GM12878 (cell line): ENCODE measurements at regions not wholly inside any gene's neighbourhood (a gene's known extent, or its start where the extent isn't known, plus 50 kb on each side); places are given as distances from the start of the nearest gene placed in this dataset.
A peak's percentile ranks its signal among the peaks of the same experiment; 100 is the strongest.

Experiments
- ATAC-seq: fragments of 200-7000 bp; cut with Tn5 transposase; 3 replicates; pipeline ENCODE4 v1.9.1; 2020; ENCODE audit warnings: mild to moderate bottlenecking, moderate library complexity
- BruUV-seq: library from RNA; stranded (reverse); fragments of 400-500 nt; replicated peaks from 2 replicates; lab custom pipeline; 2021; lab: Mats Ljungman, UMichigan
- CTCF ChIA-PET: fragments of 300-600 bp; sonication (Branson Sonifier 250); formaldehyde crosslinking; extraction: SDS; loops from one replicate; lab custom pipeline; 2021; ENCODE audit warnings: inconsistent platforms; lab: Yijun Ruan, JAX
- POLR2A ChIA-PET: fragments of 350-600 bp; formaldehyde crosslinking; extraction: SDS; loops from one replicate; lab custom pipeline; 2021; ENCODE audit warnings: inconsistent platforms; lab: Charles Lee
- RAD21 ChIA-PET: fragments of 300-600 bp; sonication (Branson Sonifier 250); formaldehyde crosslinking; loops from one replicate; lab custom pipeline; 2023; ENCODE audit warnings: antibody characterized with exemption; ENCODE audit not compliant: unreplicated experiment; lab: Charles Lee
- SMC1A ChIA-PET: fragments of 300-600 bp; sonication (Branson Sonifier 250); formaldehyde crosslinking; loops from one replicate; lab custom pipeline; 2023; ENCODE audit not compliant: unreplicated experiment, uncharacterized antibody; lab: Charles Lee
- DNase-seq: peaks from one replicate; pipeline ENCODE4 v3.0.0-alpha.2; 2011; ENCODE audit warnings: low read depth, low spot score
- FAIRE-seq: peaks from 3 replicates; lab custom pipeline; 2011; peaks lifted over from hg19 to GRCh38; lab: Jason Lieb, UNC
- H2AFZ ChIP-seq: 2 replicates; pipeline ENCODE4 v1.6.0; 2011; ENCODE audit warnings: low read depth, low read length, control low read depth; ENCODE audit not compliant: control insufficient read depth
- H3K27ac ChIP-seq: 2 replicates; pipeline ENCODE4 v1.5.1; 2011; ENCODE audit warnings: control low read depth; ENCODE audit not compliant: control insufficient read depth, insufficient read depth
- H3K27me3 ChIP-seq, 2 experiments: replicated peaks in 1 of 2; 2 replicates each; pipeline versions ENCODE4 v1.6.0 to v1.6.1; 2011; ENCODE audit warnings: low read length in 1 of 2; ENCODE audit not compliant: control insufficient read depth in 2 of 2, insufficient read depth in 2 of 2
- H3K36me3 ChIP-seq, 2 experiments: 2 replicates each; pipeline ENCODE4 v1.5.1; 2011; ENCODE audit warnings: low read length in 1 of 2; ENCODE audit not compliant: control insufficient read depth in 2 of 2, insufficient read depth in 2 of 2
- H3K4me1 ChIP-seq: 2 replicates; pipeline ENCODE4 v1.6.1; 2011; ENCODE audit warnings: mild to moderate bottlenecking, low read length, moderate library complexity, mixed read lengths; ENCODE audit not compliant: control insufficient read depth, insufficient read depth
- H3K4me2 ChIP-seq: 2 replicates; pipeline ENCODE4 v1.6.0; 2011; ENCODE audit warnings: control low read depth; ENCODE audit not compliant: control insufficient read depth, insufficient read depth
- H3K4me3 ChIP-seq: fragments of 200-600 bp; sonication (generic); 2 replicates; pipeline ENCODE4 v1.5.1; 2016
- H3K79me2 ChIP-seq: 2 replicates; pipeline ENCODE4 v1.6.0; 2011; ENCODE audit warnings: low read length; ENCODE audit not compliant: control insufficient read depth, insufficient read depth
- H3K9ac ChIP-seq: 2 replicates; pipeline ENCODE4 v1.8.0; 2011; ENCODE audit warnings: low read length, control low read depth, mixed read lengths; ENCODE audit not compliant: control insufficient read depth, insufficient read depth
- H3K9me3 ChIP-seq: replicated peaks from 3 replicates; pipeline ENCODE4 v1.5.1; 2011; ENCODE audit warnings: mild to moderate bottlenecking, low read length; ENCODE audit not compliant: control insufficient read depth, insufficient read depth
- H4K20me1 ChIP-seq: 2 replicates; pipeline ENCODE4 v1.6.0; 2011; ENCODE audit not compliant: control insufficient read depth, insufficient read depth
- ASH2L ChIP-seq: fragments of 300-600, 200-600 bp; sonication (generic); IDR thresholded peaks from 2 replicates; pipeline ENCODE4 v1.6.1; 2017; ENCODE audit warnings: low read depth, mild to moderate bottlenecking, borderline replicate concordance
- CBX3 ChIP-seq: fragments of 200-600 bp; sonication (generic); IDR thresholded peaks from 2 replicates; pipeline ENCODE4 v1.6.1; 2016; ENCODE audit warnings: low read depth, borderline replicate concordance
- WGBS: methylation state at CpG from one replicate; pipeline ENCODE4 v1.1.6; 2016; ENCODE audit warnings: low lambda C conversion rate; ENCODE audit not compliant: insufficient replicate concordance, insufficient coverage; ENCODE audit errors: missing lambda C conversion rate; 5-methylcytosine and 5-hydroxymethylcytosine counted together
- in situ Hi-C: fragments of 300-500 bp; cut with MboI; formaldehyde crosslinking; loops from 9 replicates; pipeline ENCODE4 v1.14.3; 2018; ENCODE audit warnings: mixed read lengths
- intact Hi-C: fragments of 100-400 bp; cut with micrococcal nuclease; formaldehyde crosslinking; loops from one replicate; pipeline ENCODE4 v1.14.2; 2022; ENCODE audit not compliant: unreplicated experiment
- TF ChIP-seq, protein P1 (sequence below): fragments of 450-650 bp; IDR thresholded peaks from 2 replicates; pipeline ENCODE4 v1.6.1; 2016; ENCODE audit warnings: mild to moderate bottlenecking

DNA sequence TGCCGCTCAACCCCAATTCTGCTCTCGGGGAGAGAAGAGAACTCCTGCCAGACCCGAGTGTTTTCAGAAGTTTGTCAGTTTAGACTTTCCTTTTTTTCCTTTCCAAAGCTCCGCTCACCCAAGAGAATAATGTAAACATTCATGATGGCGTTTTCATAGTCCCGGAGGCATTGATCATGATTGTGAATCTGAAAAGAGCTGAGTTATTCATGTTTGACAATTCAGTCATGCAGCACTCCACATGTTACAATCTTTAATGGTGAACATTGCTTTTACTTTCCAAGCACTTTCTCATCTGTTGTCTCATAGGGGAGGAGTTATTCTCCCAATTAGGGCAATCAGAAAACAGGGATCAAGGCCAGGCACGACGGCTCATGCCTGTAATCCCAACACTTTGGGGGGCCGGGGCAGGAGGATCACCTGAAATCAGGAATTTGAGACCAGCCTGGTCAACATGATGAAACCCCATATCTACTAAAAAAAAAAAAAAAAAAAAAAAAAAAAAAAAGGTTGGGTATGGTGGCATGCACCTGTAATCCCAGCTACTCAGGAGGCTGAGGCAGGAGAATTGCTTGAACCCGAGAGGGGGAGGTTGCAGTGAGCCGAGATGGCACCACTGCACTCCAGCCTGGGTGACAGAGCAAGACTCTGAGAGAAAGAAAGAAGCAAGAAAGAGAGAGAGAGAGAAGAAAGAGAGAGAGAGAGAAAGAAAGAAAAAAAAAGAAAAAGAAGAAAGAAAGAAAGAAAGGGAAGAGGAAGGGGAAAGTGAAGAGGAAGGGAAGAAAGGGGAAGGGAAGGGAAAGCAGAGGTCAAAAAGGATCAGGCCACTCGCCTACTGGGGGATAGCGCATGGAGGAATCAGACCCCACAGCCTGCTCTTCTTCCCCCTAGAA, 70.0 kb upstream of the TNRC6C start:
- Histone ChIP-seq H2AFZ (no peak overlapping the region), H3K4me1 (no peaks in the 10 kb centered on the region; the same call in 1 of the 2 replicates), H3K79me2 (no peaks in the 10 kb centered on the region), H3K9ac (no peak overlapping the region), H3K27ac (no peak overlapping the region), H3K4me3 (no peak overlapping the region), H3K4me2 (peak overlapping the region; percentile 56; the same call in 1 of the 2 replicates), H3K36me3 (no peaks in the 10 kb centered on the region), H3K27me3 (peaks cover 2 to 18% of the 10 kb centered on the region in 2 experiments), H3K9me3 (no peaks in the 10 kb centered on the region; the same call in 2 of the 3 replicates), H4K20me1 (no peaks in the 10 kb centered on the region; the same call in 1 of the 2 replicates)
- intact Hi-C loops (loop anchor here (10.0 kb wide), 1 partner anchor 54 kb away; no protein-coding TSS in a partner anchor), in situ Hi-C loops (no loop called here)
- BruUV-seq, result no TSS peak
- TF ChIP-seq, protein P1, sequence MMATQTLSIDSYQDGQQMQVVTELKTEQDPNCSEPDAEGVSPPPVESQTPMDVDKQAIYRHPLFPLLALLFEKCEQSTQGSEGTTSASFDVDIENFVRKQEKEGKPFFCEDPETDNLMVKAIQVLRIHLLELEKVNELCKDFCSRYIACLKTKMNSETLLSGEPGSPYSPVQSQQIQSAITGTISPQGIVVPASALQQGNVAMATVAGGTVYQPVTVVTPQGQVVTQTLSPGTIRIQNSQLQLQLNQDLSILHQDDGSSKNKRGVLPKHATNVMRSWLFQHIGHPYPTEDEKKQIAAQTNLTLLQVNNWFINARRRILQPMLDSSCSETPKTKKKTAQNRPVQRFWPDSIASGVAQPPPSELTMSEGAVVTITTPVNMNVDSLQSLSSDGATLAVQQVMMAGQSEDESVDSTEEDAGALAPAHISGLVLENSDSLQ, result peak; percentile 38; the same call in 1 of the 2 replicates
- TF ChIP-seq CBX3, result no peak
- RAD21 ChIA-PET, result interaction anchor here (0.6 to 1.3 kb wide), 2 partner anchors 55 to 70 kb away, joined by 3 to 5 read pairs; partner anchors contain the start of gene TNRC6C
- CTCF ChIA-PET, result no interaction called here
- POLR2A ChIA-PET, result no interaction called here
- 29% methylated on average over 13 of the region's 13 CpGs for WGBS
- FAIRE-seq (peak; percentile 38), DNase-seq (no peak), ATAC-seq (no peak; the same call in 1 of the 3 replicates)
- SMC1A ChIA-PET, result interaction anchor here (0.9 to 1.7 kb wide), 3 partner anchors 21 to 66 kb away, joined by 3 to 9 read pairs (median 7); no protein-coding TSS in a partner anchor

DNA sequence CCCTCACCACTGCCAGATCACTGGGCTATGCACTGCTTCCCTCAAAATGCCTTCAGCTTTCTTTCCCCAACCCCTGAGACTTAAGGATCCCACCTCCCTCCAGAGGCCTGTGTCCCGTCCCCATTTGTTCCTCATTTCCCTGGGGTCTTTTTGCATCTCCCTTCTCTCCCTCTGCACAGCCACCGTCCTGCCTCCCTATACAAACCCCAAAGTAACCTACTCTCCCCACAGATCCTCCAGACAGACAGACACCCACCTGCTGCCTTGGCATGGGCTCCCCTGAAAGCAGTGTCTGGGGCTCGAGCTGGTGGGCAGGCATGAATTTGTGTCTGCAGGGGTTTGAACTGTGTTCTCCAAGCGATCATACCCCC, 69.4 kb upstream of the TNRC6C start:
- H3K27ac ChIP-seq, result no peak overlapping the region
- peaks cover 2 to 18% of the 10 kb centered on the region in 2 experiments for H3K27me3 ChIP-seq
- FAIRE-seq (no peak), ATAC-seq (no peak), DNase-seq (no peak)
- no peaks in the 10 kb centered on the region for H3K36me3 ChIP-seq
- RAD21 ChIA-PET, result no interaction called here
- POLR2A ChIA-PET, result no interaction called here
- intact Hi-C loops (loop anchor here (10.0 kb wide), 1 partner anchor 54 kb away; no protein-coding TSS in a partner anchor), in situ Hi-C loops (no loop called here)
- no peaks in the 10 kb centered on the region; the same call in 2 of the 3 replicates for H3K9me3 ChIP-seq
- TF ChIP-seq ASH2L, result no peak
- WGBS, result 9% methylated on average over 4 of the region's 4 CpGs
- no TSS peak for BruUV-seq
- no peak overlapping the region for H3K4me2 ChIP-seq
- SMC1A ChIA-PET, result interaction anchor here (1.5 kb wide), 1 partner anchor 14 kb away, joined by 3 read pairs; no protein-coding TSS in a partner anchor
- H3K4me1 ChIP-seq, result no peaks in the 10 kb centered on the region; the same call in 1 of the 2 replicates
- no peak overlapping the region for H2AFZ ChIP-seq
- H3K4me3 ChIP-seq, result no peak overlapping the region
- CTCF ChIA-PET, result no interaction called here
- no peak overlapping the region for H3K9ac ChIP-seq
- no peaks in the 10 kb centered on the region for H3K79me2 ChIP-seq
- no peaks in the 10 kb centered on the region; the same call in 1 of the 2 replicates for H4K20me1 ChIP-seq
